HEK293 (cell line): ENCODE measurements at regions not wholly inside any gene's neighbourhood (a gene's known extent, or its start where the extent isn't known, plus 50 kb on each side); places are given as distances from the start of the nearest gene placed in this dataset.

Experiments
- CTCF ChIA-PET: fragments of 350-600 bp; formaldehyde crosslinking; extraction: SDS; loops from one replicate; lab custom pipeline; 2021; ENCODE audit warnings: antibody characterized with exemption; lab: Yijun Ruan, JAX
- POLR2A ChIA-PET: fragments of 300-600 bp; formaldehyde crosslinking; extraction: SDS; loops from one replicate; lab custom pipeline; 2020; ENCODE audit warnings: antibody characterized with exemption, inconsistent platforms; lab: Yijun Ruan, JAX
- H3K27ac ChIP-seq: fragments of 200-500 bp; sonication (Bioruptor generic); 2 replicates; pipeline ENCODE4 v1.5.1; 2014; ENCODE audit warnings: low read depth, low read length, control low read depth, inconsistent platforms; ENCODE audit errors: extremely low read depth
- H3K36me3 ChIP-seq, 2 experiments: fragments of 200-500 bp in 1 of 2; sonication (Bioruptor generic) in 1 of 2; 1 replicate in 1 of 2; 2 replicates in 1 of 2; pipeline ENCODE4 v1.5.1; 2014 to 2017; ENCODE audit warnings: inconsistent platforms in 2 of 2, low read length in 2 of 2; ENCODE audit not compliant: control insufficient read depth in 2 of 2, insufficient read depth in 1 of 2
- H3K4me1 ChIP-seq: fragments of 200-500 bp; sonication (Bioruptor generic); 2 replicates; pipeline ENCODE4 v1.5.1; 2014; ENCODE audit warnings: mild to moderate bottlenecking, low read length, inconsistent platforms; ENCODE audit not compliant: control insufficient read depth, insufficient read depth
- H3K4me3 ChIP-seq: 2 replicates; pipeline ENCODE4 v1.5.1; 2011; ENCODE audit warnings: low read depth, mild to moderate bottlenecking, control low read depth, low read length, moderate library complexity
- H3K9me3 ChIP-seq: fragments of 200-500 bp; sonication (Bioruptor generic); 2 replicates; pipeline ENCODE4 v1.5.1; 2014; ENCODE audit warnings: low read depth, low read length, inconsistent platforms; ENCODE audit not compliant: control insufficient read depth, insufficient read depth
- INSM2 ChIP-seq: fragments of 450-650 bp; formaldehyde crosslinking; IDR thresholded peaks from 2 replicates; pipeline ENCODE4 v1.5.1; 2016; ENCODE audit warnings: missing biosample characterization, missing genetic modification characterization
- KLF10 ChIP-seq: fragments of 450-650 bp; IDR thresholded peaks from 2 replicates; pipeline ENCODE4 v1.5.1; 2018; ENCODE audit warnings: missing biosample characterization, mild to moderate bottlenecking, missing genetic modification characterization
- MEIS1 ChIP-seq: sonication (generic); formaldehyde crosslinking; IDR thresholded peaks from 2 replicates; pipeline ENCODE4 v1.8.1; 2022; ENCODE audit warnings: missing genetic modification reagents, mild to moderate bottlenecking, borderline replicate concordance
- MYNN ChIP-seq: fragments of 450-650 bp; formaldehyde crosslinking; IDR thresholded peaks from 2 replicates; pipeline ENCODE4 v1.5.1; 2016; ENCODE audit warnings: missing biosample characterization, missing genetic modification characterization, borderline replicate concordance
- ZBTB1 ChIP-seq: fragments of 450-650 bp; formaldehyde crosslinking; IDR thresholded peaks from 2 replicates; pipeline ENCODE4 v1.5.1; 2016; ENCODE audit warnings: missing biosample characterization, missing genetic modification characterization
- ZBTB11 ChIP-seq: fragments of 450-650 bp; formaldehyde crosslinking; conservative IDR thresholded peaks from 2 replicates; pipeline ENCODE4 v1.5.1; 2016; ENCODE audit warnings: low read depth, missing biosample characterization, missing genetic modification characterization
- ZBTB48 ChIP-seq: fragments of 450-650 bp; formaldehyde crosslinking; IDR thresholded peaks from 2 replicates; pipeline ENCODE4 v1.5.1; 2016; ENCODE audit warnings: missing biosample characterization, missing genetic modification characterization
- ZNF114 ChIP-seq: fragments of 450-650 bp; formaldehyde crosslinking; IDR thresholded peaks from 2 replicates; pipeline ENCODE4 v1.5.0; 2017; ENCODE audit warnings: missing biosample characterization, missing genetic modification characterization
- ZNF155 ChIP-seq: fragments of 450-650 bp; formaldehyde crosslinking; IDR thresholded peaks from 2 replicates; pipeline ENCODE4 v1.5.1; 2016; ENCODE audit warnings: missing biosample characterization, missing genetic modification characterization
- ZNF19 ChIP-seq: fragments of 450-650 bp; formaldehyde crosslinking; IDR thresholded peaks from 2 replicates; pipeline ENCODE4; 2016; ENCODE audit warnings: missing biosample characterization, missing genetic modification characterization, low read depth
- ZNF311 ChIP-seq: fragments of 450-650 bp; formaldehyde crosslinking; IDR thresholded peaks from 2 replicates; pipeline ENCODE4 v1.5.1; 2017; ENCODE audit warnings: missing biosample characterization, missing genetic modification characterization, borderline replicate concordance
- ZNF341 ChIP-seq: fragments of 450-650 bp; formaldehyde crosslinking; IDR thresholded peaks from 2 replicates; pipeline ENCODE4; 2016; ENCODE audit warnings: low read depth, missing biosample characterization, missing genetic modification characterization
- ZNF394 ChIP-seq: fragments of 450-650 bp; formaldehyde crosslinking; IDR thresholded peaks from 2 replicates; pipeline ENCODE4 v1.5.1; 2016; ENCODE audit warnings: missing biosample characterization, missing genetic modification characterization, mild to moderate bottlenecking, moderate library complexity, borderline replicate concordance
- ZNF510 ChIP-seq: fragments of 450-650 bp; formaldehyde crosslinking; IDR thresholded peaks from 2 replicates; pipeline ENCODE4 v1.5.1; 2018; ENCODE audit warnings: mild to moderate bottlenecking, missing genetic modification characterization, missing biosample characterization; ENCODE audit not compliant: insufficient replicate concordance
- ZNF513 ChIP-seq: fragments of 450-650 bp; IDR thresholded peaks from 2 replicates; pipeline ENCODE4 v1.5.1; 2018; ENCODE audit warnings: missing biosample characterization, missing genetic modification characterization
- ZNF529 ChIP-seq: fragments of 450-650 bp; formaldehyde crosslinking; IDR thresholded peaks from 2 replicates; pipeline ENCODE4 v1.5.1; 2017; ENCODE audit warnings: missing genetic modification characterization, missing biosample characterization; ENCODE audit not compliant: insufficient replicate concordance
- ZNF560 ChIP-seq: fragments of 450-650 bp; formaldehyde crosslinking; IDR thresholded peaks from 2 replicates; pipeline ENCODE4 v1.5.1; 2017; ENCODE audit warnings: missing biosample characterization, missing genetic modification characterization, borderline replicate concordance
- ZNF600 ChIP-seq: fragments of 450-650 bp; formaldehyde crosslinking; IDR thresholded peaks from 2 replicates; pipeline ENCODE4 v1.5.1; 2016; ENCODE audit warnings: missing biosample characterization, missing genetic modification characterization
- ZNF621 ChIP-seq: fragments of 450-650 bp; formaldehyde crosslinking; IDR thresholded peaks from 2 replicates; pipeline ENCODE4 v1.5.1; 2017; ENCODE audit warnings: missing biosample characterization, missing genetic modification characterization
- ZNF623 ChIP-seq: fragments of 450-650 bp; formaldehyde crosslinking; IDR thresholded peaks from 2 replicates; pipeline ENCODE4 v1.5.1; 2016; ENCODE audit warnings: missing biosample characterization, missing genetic modification characterization
- ZNF677 ChIP-seq: fragments of 450-650 bp; IDR thresholded peaks from 2 replicates; pipeline ENCODE4 v1.5.0; 2018; ENCODE audit warnings: missing biosample characterization, mild to moderate bottlenecking, missing genetic modification characterization, moderate library complexity
- ZNF776 ChIP-seq: fragments of 450-650 bp; formaldehyde crosslinking; IDR thresholded peaks from 2 replicates; pipeline ENCODE4 v1.5.0; 2017; ENCODE audit warnings: missing biosample characterization, missing genetic modification characterization, borderline replicate concordance
- ZSCAN16 ChIP-seq: fragments of 450-650 bp; formaldehyde crosslinking; IDR thresholded peaks from 2 replicates; pipeline ENCODE4 v1.5.1; 2016; ENCODE audit warnings: missing biosample characterization, missing genetic modification characterization
- TF ChIP-seq, protein P1 (sequence below): fragments of 450-650 bp; formaldehyde crosslinking; IDR thresholded peaks from 2 replicates; pipeline ENCODE4 v1.5.1; 2016; ENCODE audit warnings: missing biosample characterization, missing genetic modification characterization
- TF ChIP-seq, protein P2 (sequence below): fragments of 450-650 bp; formaldehyde crosslinking; IDR thresholded peaks from 2 replicates; pipeline ENCODE4 v1.5.1; 2017; ENCODE audit warnings: missing biosample characterization, missing genetic modification characterization
- TF ChIP-seq, protein P3 (sequence below): fragments of 450-650 bp; formaldehyde crosslinking; IDR thresholded peaks from 2 replicates; pipeline ENCODE4 v1.5.1; 2017; ENCODE audit warnings: missing biosample characterization, missing genetic modification characterization
- TF ChIP-seq, protein P4 (sequence below): fragments of 450-650 bp; formaldehyde crosslinking; IDR thresholded peaks from 2 replicates; pipeline ENCODE4 v1.5.1; 2017; ENCODE audit warnings: missing biosample characterization, missing genetic modification characterization

DNA sequence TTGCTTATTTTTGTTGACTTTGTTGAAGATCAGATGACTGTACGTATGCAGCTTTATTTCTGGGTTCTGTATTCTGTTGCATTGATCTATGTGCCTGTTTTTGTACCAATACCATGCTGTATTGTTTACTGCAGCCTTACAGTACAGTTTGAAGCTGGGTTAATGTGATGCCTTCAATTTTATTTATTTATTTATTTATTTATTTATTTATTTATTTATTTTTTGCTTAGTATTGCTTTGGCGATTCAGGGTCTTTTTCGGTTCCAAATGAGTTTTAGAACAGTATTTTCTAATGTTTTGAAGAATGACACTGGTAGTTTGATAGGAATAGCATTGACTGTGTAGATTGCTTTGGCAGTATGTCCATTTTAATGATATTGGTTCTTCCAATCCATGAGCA lies 210.3 kb downstream of the EPM2A start:
- Histone ChIP-seq H3K27ac (no peak overlapping the region), H3K4me1 (no peaks in the 10 kb centered on the region), H3K9me3 (no peaks in the 10 kb centered on the region), H3K36me3 (no peaks in the 10 kb centered on the region), H3K4me3 (no peak overlapping the region)
- CTCF ChIA-PET: interaction anchor here (0.7 kb wide), 1 partner anchor 1064 kb away, joined by 3 read pairs; no protein-coding TSS in a partner anchor
- POLR2A ChIA-PET: no interaction called here
- TF ChIP-seq ZNF155 (tag by site-specific recombination) (no peak), ZNF513 (tag by site-specific recombination) (no peak), ZNF600 (tag by site-specific recombination) (no peak), ZNF621 (no peak), ZSCAN16 (no peak), KLF10 (tag by site-specific recombination) (no peak), ZNF510 (peak; percentile 47), ZBTB48 (no peak), MYNN (tag by site-specific recombination) (no peak), ZNF114 (no peak), ZNF529 (tag by site-specific recombination) (no peak), ZNF623 (peak; percentile 46; the same call in 1 of the 2 replicates), ZNF394 (peak; percentile 83), ZNF19 (tag by site-specific recombination) (0 out of 2 replicates have a peak, but pooled peaks have one; percentile 9), ZBTB1 (tag by site-specific recombination) (no peak), INSM2 (tag by site-specific recombination) (no peak), ZBTB11 (tag by site-specific recombination) (peak; percentile 67), MEIS1 (CRISPR knock-in tag) (no peak), ZNF776 (tag by site-specific recombination) (no peak), ZNF677 (tag by site-specific recombination) (no peak), ZNF560 (0 out of 2 replicates have a peak, but pooled peaks have one; percentile 41), ZNF311 (no peak), ZNF341 (tag by site-specific recombination) (no peak)
- TF ChIP-seq, protein P1, sequence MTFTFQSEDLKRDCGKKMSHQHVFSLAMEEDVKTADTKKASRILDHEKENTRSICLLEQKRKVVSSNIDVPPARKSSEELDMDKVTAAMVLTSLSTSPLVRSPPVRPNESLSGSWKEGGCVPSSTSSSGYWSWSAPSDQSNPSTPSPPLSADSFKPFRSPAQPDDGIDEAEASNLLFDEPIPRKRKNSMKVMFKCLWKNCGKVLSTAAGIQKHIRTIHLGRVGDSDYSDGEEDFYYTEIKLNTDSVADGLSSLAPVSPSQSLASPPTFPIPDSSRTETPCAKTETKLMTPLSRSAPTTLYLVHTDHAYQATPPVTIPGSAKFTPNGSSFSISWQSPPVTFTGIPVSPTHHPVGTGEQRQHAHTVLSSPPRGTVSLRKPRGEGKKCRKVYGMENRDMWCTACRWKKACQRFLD: no peak
- TF ChIP-seq, protein P2, sequence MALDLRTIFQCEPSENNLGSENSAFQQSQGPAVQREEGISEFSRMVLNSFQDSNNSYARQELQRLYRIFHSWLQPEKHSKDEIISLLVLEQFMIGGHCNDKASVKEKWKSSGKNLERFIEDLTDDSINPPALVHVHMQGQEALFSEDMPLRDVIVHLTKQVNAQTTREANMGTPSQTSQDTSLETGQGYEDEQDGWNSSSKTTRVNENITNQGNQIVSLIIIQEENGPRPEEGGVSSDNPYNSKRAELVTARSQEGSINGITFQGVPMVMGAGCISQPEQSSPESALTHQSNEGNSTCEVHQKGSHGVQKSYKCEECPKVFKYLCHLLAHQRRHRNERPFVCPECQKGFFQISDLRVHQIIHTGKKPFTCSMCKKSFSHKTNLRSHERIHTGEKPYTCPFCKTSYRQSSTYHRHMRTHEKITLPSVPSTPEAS (tag by site-specific recombination): no peak
- TF ChIP-seq, protein P3, sequence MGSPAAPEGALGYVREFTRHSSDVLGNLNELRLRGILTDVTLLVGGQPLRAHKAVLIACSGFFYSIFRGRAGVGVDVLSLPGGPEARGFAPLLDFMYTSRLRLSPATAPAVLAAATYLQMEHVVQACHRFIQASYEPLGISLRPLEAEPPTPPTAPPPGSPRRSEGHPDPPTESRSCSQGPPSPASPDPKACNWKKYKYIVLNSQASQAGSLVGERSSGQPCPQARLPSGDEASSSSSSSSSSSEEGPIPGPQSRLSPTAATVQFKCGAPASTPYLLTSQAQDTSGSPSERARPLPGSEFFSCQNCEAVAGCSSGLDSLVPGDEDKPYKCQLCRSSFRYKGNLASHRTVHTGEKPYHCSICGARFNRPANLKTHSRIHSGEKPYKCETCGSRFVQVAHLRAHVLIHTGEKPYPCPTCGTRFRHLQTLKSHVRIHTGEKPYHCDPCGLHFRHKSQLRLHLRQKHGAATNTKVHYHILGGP (tag by site-specific recombination): no peak
- TF ChIP-seq, protein P4, sequence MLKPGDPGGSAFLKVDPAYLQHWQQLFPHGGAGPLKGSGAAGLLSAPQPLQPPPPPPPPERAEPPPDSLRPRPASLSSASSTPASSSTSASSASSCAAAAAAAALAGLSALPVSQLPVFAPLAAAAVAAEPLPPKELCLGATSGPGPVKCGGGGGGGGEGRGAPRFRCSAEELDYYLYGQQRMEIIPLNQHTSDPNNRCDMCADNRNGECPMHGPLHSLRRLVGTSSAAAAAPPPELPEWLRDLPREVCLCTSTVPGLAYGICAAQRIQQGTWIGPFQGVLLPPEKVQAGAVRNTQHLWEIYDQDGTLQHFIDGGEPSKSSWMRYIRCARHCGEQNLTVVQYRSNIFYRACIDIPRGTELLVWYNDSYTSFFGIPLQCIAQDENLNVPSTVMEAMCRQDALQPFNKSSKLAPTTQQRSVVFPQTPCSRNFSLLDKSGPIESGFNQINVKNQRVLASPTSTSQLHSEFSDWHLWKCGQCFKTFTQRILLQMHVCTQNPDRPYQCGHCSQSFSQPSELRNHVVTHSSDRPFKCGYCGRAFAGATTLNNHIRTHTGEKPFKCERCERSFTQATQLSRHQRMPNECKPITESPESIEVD: no peak
